ENCODE measurements at regions not wholly inside any gene's neighbourhood (a gene's known extent, or its start where the extent isn't known, plus 50 kb on each side); places are given as distances from the start of the nearest gene placed in this dataset.

DNA sequence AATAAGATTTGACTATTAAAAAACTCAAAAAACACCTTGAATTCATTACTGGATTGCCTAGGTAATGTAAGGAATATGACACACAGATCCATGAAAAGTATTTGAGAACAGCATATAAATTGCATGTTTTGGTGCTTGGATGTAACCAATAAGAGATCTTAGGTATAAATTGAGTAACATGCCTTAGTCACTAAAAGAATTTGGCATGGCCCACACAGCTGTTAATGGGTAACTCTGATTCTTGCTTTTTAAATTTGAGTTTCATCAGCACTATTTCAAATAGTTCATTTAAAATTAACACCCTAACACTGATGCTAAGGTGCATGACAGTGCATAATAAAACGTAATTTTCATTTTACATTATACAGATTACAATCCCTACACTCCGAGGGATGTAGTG lies 779.3 kb upstream of the WWC1 start:
- H3K4me3 ChIP-seq (ENCODE audit: low read depth, low read length), result no peak overlapping the region
- TF ChIP-seq, protein P1, sequence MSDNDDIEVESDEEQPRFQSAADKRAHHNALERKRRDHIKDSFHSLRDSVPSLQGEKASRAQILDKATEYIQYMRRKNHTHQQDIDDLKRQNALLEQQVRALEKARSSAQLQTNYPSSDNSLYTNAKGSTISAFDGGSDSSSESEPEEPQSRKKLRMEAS (IDR thresholded peaks at IDR 0.05; ENCODE audit: low read depth, low read length), result no peak
- TF ChIP-seq, protein P2, sequence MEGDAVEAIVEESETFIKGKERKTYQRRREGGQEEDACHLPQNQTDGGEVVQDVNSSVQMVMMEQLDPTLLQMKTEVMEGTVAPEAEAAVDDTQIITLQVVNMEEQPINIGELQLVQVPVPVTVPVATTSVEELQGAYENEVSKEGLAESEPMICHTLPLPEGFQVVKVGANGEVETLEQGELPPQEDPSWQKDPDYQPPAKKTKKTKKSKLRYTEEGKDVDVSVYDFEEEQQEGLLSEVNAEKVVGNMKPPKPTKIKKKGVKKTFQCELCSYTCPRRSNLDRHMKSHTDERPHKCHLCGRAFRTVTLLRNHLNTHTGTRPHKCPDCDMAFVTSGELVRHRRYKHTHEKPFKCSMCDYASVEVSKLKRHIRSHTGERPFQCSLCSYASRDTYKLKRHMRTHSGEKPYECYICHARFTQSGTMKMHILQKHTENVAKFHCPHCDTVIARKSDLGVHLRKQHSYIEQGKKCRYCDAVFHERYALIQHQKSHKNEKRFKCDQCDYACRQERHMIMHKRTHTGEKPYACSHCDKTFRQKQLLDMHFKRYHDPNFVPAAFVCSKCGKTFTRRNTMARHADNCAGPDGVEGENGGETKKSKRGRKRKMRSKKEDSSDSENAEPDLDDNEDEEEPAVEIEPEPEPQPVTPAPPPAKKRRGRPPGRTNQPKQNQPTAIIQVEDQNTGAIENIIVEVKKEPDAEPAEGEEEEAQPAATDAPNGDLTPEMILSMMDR (IDR thresholded peaks at IDR 0.05; ENCODE audit: low read depth, low read length), result no peak
- TF ChIP-seq POLR2A (IDR thresholded peaks at IDR 0.05; ENCODE audit: extremely low read depth, insufficient read length), result no peak
- no peak for TF ChIP-seq MYC (IDR thresholded peaks at IDR 0.05; ENCODE audit: low read depth, low read length)
- DNase-seq (ENCODE audit: low read depth), result no peak

DNA sequence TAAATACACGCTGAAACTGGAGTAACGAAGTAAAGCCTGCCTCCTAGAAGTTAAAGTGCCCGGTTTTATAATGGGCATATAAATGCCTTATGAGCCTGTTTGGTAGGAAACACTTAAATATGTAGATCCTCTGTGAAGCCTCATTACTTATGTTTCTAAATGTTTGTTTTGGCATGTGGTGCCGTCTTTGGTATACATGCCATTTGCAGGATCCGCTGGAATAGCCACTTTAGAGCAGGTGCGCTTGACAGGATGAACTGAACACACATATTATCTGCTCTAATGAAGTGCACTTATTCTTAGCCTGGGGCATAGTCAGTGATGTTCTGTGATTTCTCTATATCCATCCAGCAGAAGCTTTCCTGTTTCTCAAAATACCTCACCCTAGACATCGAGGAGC lies 778.1 kb upstream of the WWC1 start:
- H3K4me3 ChIP-seq (ENCODE audit: low read depth, low read length), result no peak overlapping the region
- no peak for DNase-seq (ENCODE audit: low read depth)
- TF ChIP-seq, protein P2 (IDR thresholded peaks at IDR 0.05; ENCODE audit: low read depth, low read length), result no peak
- TF ChIP-seq, protein P1 (IDR thresholded peaks at IDR 0.05; ENCODE audit: low read depth, low read length), result no peak
- TF ChIP-seq MYC (IDR thresholded peaks at IDR 0.05; ENCODE audit: low read depth, low read length) (no peak), POLR2A (IDR thresholded peaks at IDR 0.05; ENCODE audit: extremely low read depth, insufficient read length) (no peak)

DNA sequence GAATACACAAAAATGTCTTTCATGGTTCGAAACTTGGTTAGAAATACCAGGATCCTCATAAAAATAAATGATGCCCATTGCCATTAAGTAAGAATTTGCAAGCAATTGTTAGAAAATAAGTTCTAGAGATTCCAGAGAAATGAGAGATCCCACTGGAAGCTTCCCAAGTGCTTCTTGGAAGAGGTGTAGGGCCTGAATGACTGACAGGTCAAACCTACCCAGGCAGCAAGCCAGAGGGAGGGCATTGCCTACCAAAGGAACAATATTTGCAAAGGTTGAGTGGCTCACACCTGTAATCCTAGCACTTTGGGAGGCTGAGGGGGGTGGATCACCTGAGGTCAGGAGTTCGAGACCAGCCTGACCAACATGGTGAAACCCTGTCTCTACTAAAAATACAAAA lies 777.0 kb upstream of the WWC1 start:
- TF ChIP-seq MYC (IDR thresholded peaks at IDR 0.05; ENCODE audit: low read depth, low read length) (no peak), POLR2A (IDR thresholded peaks at IDR 0.05; ENCODE audit: extremely low read depth, insufficient read length) (no peak)
- TF ChIP-seq, protein P2 (IDR thresholded peaks at IDR 0.05; ENCODE audit: low read depth, low read length), result no peak
- TF ChIP-seq, protein P1 (IDR thresholded peaks at IDR 0.05; ENCODE audit: low read depth, low read length), result no peak
- H3K4me3 ChIP-seq (ENCODE audit: low read depth, low read length), result no peak overlapping the region
- no peak for DNase-seq (ENCODE audit: low read depth)

DNA sequence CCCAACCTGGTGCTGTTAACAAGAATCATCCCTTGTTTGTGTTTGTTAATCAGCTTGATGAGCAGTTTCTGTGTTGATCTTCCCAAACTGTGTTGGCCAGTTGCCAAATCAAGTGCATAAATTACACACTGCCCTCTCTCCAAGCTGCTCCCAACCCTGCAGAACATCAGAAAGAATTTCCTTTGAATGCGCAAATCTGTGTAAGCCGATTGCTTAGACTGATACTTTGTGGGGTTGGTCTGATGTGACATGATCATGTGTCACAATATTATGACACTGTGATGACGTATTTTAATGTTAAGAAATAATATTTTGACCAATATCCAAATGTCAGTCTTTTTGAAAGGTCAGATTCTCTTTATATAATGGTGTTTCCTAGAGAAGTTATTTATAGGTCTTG lies 766.4 kb upstream of the WWC1 start:
- TF ChIP-seq POLR2A (IDR thresholded peaks at IDR 0.05; ENCODE audit: extremely low read depth, insufficient read length), result no peak
- TF ChIP-seq, protein P2 (IDR thresholded peaks at IDR 0.05; ENCODE audit: low read depth, low read length), result no peak
- TF ChIP-seq, protein P1 (IDR thresholded peaks at IDR 0.05; ENCODE audit: low read depth, low read length), result no peak
- TF ChIP-seq MYC (IDR thresholded peaks at IDR 0.05; ENCODE audit: low read depth, low read length), result no peak
- H3K4me3 ChIP-seq (ENCODE audit: low read depth, low read length), result no peak overlapping the region
- no peak for DNase-seq (ENCODE audit: low read depth)

DNA sequence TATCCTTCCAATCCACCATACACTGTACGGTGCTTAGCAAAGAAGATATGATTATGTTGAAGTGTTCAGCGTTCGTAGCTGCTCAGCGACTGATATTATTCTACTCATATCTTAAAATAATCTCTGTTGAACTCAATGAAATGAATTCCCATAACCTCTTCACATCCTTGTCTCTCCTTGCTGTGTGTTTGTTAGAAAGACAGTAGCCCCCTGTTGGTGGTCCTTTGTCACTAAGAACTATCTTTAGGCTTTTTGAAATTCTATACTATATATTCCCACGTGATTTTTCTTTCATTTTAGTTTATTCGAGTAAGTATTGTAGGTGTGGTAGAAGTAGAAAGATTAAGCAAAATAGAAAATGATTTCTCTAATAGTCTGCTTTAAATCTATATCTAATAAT lies 762.8 kb upstream of the WWC1 start:
- no peak for TF ChIP-seq POLR2A (IDR thresholded peaks at IDR 0.05; ENCODE audit: extremely low read depth, insufficient read length)
- no peak for DNase-seq (ENCODE audit: low read depth)

DNA sequence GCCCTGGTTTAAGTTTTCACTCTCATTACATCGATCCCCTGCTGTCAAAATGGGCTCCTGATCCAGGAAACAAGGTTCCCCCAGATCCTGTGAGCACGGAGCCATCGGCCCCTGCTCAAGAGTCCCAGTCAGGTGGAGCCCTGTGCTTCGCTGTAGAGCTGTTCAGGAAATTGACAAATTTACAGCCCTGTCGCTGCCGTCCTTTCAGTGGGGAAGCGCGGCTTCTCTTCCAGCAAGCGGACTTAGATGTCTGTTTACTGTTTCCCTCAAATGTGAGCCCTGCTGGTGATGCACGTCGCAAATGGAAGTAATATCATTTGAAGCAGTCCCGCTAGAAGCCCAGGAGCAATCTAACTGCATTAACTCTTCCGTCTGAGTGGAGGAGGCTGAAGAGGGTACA lies 760.9 kb upstream of the WWC1 start:
- no peak overlapping the region for H3K4me3 ChIP-seq (ENCODE audit: low read depth, low read length)
- TF ChIP-seq, protein P1 (IDR thresholded peaks at IDR 0.05; ENCODE audit: low read depth, low read length), result no peak
- TF ChIP-seq, protein P2 (IDR thresholded peaks at IDR 0.05; ENCODE audit: low read depth, low read length), result no peak
- DNase-seq (ENCODE audit: low read depth), result no peak

More for the DNA sequence above, 762.8 kb upstream of the WWC1 start:
- H3K4me3 ChIP-seq (ENCODE audit: low read depth, low read length), result no peak overlapping the region

All from NB4 (cell line).